Fibroblast of lung (primary cell): ENCODE measurements at regions not wholly inside any gene's neighbourhood (a gene's known extent, or its start where the extent isn't known, plus 50 kb on each side); places are given as distances from the start of the nearest gene placed in this dataset.

ENCODE experiments used
- CTCF ChIP-seq, 2 donors: IDR thresholded peaks in 1 of 2; conservative IDR thresholded peaks in 1 of 2; 1 replicate in 1 of 2; 2 replicates in 1 of 2; pipeline ENCODE4 v1.5.1; 2011 to 2012; ENCODE audit warnings: low read length in 2 of 2, control low read depth in 1 of 2, inconsistent platforms in 1 of 2, low read depth in 1 of 2, mild to moderate bottlenecking in 1 of 2
- EZH2 ChIP-seq: IDR thresholded peaks from 2 replicates; pipeline ENCODE4 v1.5.1; 2012; ENCODE audit warnings: low read length, control low read depth, mild to moderate bottlenecking; ENCODE audit errors: missing control alignments

GRCh38 chr4:80138551-80139538 lies 58.5 kb upstream of the PRDM8 start:
- TF ChIP-seq CTCF (conservative IDR thresholded peaks at IDR 0.05 in 1 of 2, IDR thresholded peaks at IDR 0.05 in 1 of 2; ENCODE audit: low read depth in 1 of 2, low read length in 2 of 2) (no peak), EZH2 (no peak)
